Gastroesophageal sphincter (tissue), 3 donors: ENCODE measurements at regions not wholly inside any gene's neighbourhood (a gene's known extent, or its start where the extent isn't known, plus 50 kb on each side); places are given as distances from the start of the nearest gene placed in this dataset.

ENCODE experiments used
- POLR2AphosphoS5 ChIP-seq: sonication (generic); formaldehyde crosslinking; IDR thresholded peaks from one replicate; pipeline ENCODE4 v1.6.1; 2017; ENCODE audit warnings: antibody characterized with exemption
- TF ChIP-seq, protein P1 (sequence below), 4 experiments: fragments of 200-600 bp in 2 of 4; fragments of 450-650 bp in 2 of 4; sonication (generic) in 1 of 4; IDR thresholded peaks; one replicate each; pipeline ENCODE4 v1.5.1; 2017 to 2019; ENCODE audit warnings: antibody characterized with exemption in 4 of 4, mild to moderate bottlenecking in 2 of 4, moderate library complexity in 2 of 4

GRCh38 chr3:76561494-76562236, 478.2 kb upstream of the ROBO2 start:
- TF ChIP-seq POLR2AphosphoS5 = no peak
- TF ChIP-seq, protein P1, sequence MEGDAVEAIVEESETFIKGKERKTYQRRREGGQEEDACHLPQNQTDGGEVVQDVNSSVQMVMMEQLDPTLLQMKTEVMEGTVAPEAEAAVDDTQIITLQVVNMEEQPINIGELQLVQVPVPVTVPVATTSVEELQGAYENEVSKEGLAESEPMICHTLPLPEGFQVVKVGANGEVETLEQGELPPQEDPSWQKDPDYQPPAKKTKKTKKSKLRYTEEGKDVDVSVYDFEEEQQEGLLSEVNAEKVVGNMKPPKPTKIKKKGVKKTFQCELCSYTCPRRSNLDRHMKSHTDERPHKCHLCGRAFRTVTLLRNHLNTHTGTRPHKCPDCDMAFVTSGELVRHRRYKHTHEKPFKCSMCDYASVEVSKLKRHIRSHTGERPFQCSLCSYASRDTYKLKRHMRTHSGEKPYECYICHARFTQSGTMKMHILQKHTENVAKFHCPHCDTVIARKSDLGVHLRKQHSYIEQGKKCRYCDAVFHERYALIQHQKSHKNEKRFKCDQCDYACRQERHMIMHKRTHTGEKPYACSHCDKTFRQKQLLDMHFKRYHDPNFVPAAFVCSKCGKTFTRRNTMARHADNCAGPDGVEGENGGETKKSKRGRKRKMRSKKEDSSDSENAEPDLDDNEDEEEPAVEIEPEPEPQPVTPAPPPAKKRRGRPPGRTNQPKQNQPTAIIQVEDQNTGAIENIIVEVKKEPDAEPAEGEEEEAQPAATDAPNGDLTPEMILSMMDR (IDR thresholded peaks at IDR 0.05) = no peak
